NCI-H524 treated with DMSO at 0.1 percent for 48 hours (cell line): ENCODE measurements at regions not wholly inside any gene's neighbourhood (a gene's known extent, or its start where the extent isn't known, plus 50 kb on each side); places are given as distances from the start of the nearest gene placed in this dataset.
"Not testable (repeated sequence)": the region's sequence is repeated elsewhere in the genome, so short reads cannot be mapped to it uniquely, and the experiment has no call there.

Experiments used
- DNase-seq: peaks from one replicate; lab custom pipeline; 2025; lab: John Stamatoyannopoulos, UW

DNA sequence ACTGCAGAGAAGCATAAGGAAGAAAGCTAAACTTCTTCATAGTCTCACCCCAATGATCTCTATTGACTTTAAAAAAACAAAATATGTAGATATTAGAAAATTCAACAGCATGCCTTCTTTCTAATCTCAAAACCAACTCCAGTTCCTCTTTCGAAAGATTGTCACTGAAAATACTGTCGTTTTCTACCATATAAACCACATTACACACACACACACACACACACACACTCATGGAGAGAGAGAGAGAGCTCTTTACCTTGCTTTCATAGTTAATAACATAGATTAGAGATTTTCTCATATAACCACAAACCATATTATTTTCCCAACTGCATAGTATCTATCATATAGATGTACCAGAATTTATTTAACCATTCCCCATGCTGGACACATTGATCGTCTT is 296.2 kb upstream of the MGMT start:
- DNase-seq: no peak

- no peak for DNase-seq
These were observed 295.2 kb upstream of the MGMT start for GRCh38 chr10:129171812-129172211.

- DNase-seq: no peak
These were observed 292.6 kb upstream of the MGMT start for GRCh38 chr10:129174232-129175014.

DNA sequence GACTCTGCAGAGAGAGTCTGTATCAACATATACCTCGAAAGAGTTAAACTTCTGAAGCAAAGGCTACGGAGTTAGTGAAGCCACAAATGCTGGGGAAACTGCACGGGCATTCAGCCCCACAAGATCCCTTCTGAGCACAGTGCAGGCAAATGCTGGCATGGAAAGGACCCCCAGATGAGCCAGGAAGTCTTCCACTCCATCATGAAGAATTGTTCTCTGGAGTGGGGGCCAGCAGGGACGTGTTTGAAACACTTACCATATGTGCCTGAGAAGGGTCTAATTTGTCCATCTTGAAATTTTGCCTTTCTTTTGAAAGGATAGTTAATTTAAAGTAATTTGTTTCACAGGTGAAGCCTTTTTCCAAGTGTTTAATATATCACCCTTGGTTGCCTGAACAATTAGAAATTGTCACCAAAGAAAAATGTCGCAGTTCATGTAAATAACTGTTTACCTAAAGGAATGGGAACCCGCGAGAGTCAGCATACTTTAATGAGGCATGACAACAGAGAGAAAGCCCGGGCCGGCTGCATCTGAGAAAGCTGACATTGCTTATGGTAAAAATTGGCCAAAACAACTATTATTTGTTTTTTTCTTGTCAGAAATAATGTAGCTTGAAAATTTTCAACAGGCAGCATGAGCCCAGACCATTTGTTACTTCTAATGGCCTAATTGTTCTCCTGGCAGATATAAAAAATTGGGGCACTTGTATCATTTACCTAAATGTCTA is 287.6 kb upstream of the MGMT start:
- DNase-seq: no peak

DNA sequence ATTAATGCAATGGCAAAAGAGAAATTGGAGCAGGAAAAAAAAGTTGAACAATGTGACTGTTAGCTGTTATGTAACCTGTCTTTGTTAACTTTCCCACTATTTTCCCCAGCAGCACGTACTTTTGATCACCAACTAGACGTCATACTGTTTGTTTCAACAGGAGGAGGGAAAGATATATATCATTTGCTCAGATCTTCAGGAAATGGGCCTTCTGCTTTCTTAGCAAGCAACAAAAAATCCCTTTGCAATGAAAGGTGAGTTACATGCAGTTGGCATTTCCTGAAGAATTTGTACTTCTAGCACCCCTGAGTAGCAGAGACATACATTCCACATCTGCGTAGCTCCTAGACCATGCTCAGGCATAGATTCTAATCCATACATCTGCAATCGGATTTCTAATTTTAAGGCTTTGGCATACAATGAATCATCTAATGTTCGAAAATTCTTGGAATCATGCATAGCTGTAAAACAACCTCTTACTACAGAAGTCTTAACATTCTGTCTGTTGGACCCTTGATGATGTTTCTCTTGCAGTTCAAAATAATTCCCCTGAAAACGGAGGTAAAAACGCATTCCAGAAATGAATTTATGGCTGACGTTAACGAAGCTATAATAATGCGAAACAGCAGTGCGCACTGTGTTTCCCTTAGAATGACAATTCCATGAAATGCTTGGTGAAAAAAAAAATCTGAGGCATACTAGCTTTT is 286.9 kb upstream of the MGMT start:
- DNase-seq: no peak

GRCh38 chr10:129184196-129184595 is 282.8 kb upstream of the MGMT start:
- no peak for DNase-seq

DNA sequence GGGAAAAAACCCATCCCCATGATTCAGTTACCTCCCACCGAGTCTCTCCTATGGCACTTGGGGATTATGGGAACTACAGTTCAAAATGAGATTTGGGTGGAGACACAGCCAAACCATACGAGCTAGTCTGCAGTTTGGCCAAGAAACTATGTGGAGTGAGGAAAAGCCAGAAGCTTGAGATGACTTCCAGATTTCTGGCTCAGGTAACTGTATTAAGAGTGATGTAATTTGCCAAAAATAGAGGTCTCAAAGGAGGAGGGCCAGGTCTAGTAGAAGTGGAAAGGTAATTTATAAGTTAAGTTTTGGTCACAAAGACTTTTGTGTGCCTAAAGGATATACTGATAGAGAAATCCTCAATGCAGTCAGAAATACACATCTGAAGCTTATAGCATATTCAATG is 279.7 kb upstream of the MGMT start:
- DNase-seq: no peak

GRCh38 chr10:129191797-129192196 is 275.2 kb upstream of the MGMT start:
- DNase-seq: no peak

GRCh38 chr10:129192344-129193128 is 274.5 kb upstream of the MGMT start:
- DNase-seq: no peak

DNA sequence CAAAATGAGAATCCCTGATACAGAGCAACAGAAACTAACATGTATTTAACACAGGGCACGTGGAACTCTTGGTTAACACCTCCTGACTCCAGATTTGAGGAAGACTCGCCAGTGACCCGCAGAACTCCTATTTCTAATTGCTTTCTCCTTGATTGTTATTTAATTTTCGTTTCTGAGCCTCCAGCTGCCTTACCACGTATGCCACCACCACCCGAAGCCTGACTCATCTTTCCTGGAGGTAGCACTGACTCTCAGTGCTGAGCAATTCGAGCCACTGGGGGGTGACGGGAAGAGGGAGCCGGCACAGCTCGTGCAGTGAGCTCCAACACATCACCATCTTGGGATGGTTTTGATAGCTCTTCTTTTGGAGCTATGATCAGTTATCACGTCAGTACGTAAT is 273.9 kb upstream of the MGMT start:
- no peak for DNase-seq

- no peak for DNase-seq
These were observed 272.7 kb upstream of the MGMT start for GRCh38 chr10:129194181-129194870.

- no peak for DNase-seq
These were observed 267.2 kb upstream of the MGMT start for GRCh38 chr10:129199826-129200225.

DNA sequence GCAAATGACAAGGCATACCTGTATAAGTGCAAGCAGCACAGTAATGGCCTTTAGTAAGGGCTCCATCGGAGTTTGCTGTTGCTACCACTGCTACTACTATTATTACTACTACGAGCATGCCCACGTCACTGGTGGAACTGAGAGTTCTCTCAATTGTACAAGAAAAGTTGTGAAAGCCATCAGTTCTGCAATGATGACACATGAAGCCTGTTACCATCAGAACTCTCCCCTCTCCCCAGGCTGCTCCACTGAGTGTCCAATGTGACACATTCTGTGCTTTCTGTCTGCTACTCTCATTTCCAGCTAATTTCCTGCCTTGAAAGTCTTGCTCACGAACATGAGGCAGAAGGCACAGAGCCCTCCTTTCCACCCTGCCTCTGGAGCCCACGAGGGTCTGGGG is 263.2 kb upstream of the MGMT start:
- no peak for DNase-seq

- DNase-seq: no peak
These were observed 259.7 kb upstream of the MGMT start for GRCh38 chr10:129207297-129207696.

DNA sequence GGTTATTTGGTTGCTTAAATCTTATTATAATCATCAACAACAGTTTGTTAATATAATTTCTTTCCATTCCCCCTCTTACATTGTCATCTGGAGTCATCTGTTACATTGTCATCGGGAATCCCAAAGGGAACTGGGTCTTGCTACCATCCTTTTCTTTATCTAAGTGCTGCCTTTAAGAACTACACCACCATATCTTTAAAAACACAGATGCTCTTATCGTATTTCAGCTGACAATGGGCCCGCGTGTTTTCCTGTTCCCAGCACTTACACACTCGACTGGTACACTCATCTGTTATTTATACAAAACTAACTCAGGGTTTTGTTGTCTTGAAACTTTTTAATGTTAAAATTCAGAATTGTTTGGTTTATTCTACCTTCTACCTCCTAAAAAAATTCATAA is 256.2 kb upstream of the MGMT start:
- DNase-seq: no peak

- no peak for DNase-seq
These were observed 253.8 kb upstream of the MGMT start for GRCh38 chr10:129213256-129213655.

DNA sequence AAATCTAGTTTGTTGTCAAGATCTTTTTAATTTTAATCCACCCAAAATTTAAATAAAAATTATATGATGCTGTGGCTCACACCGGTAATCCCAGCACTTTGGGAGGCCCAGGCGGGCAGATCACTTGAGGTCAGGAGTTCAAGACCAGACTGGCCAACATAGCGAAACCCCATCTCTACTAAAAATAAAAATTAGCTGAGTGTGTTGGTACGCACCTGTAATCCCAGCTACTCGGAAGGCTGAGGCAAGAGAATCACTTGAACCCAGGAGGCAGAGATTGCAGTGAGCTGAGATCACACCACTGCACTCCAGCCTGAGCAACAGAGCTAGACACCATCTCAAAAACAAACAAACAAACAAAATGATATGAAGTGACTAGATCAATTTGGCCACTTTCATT is 253.0 kb upstream of the MGMT start:
- DNase-seq: not testable (repeated sequence)

- DNase-seq: no peak
These were observed 247.7 kb upstream of the MGMT start for GRCh38 chr10:129219364-129219763.

- DNase-seq: no peak
These were observed 244.6 kb upstream of the MGMT start for GRCh38 chr10:129222436-129222835.

GRCh38 chr10:129223363-129223762 is 243.7 kb upstream of the MGMT start:
- DNase-seq: no peak

- no peak for DNase-seq
These were observed 243.0 kb upstream of the MGMT start for GRCh38 chr10:129224065-129224464.

GRCh38 chr10:129231821-129232220 is 235.2 kb upstream of the MGMT start:
- no peak for DNase-seq
